Endodermal cell (in vitro differentiated cells): ENCODE measurements at regions not wholly inside any gene's neighbourhood (a gene's known extent, or its start where the extent isn't known, plus 50 kb on each side); places are given as distances from the start of the nearest gene placed in this dataset.

Experiments
- DNase-seq: peaks from one replicate; pipeline ENCODE4 v3.0.0-alpha.2; 2017
- H3K27ac ChIP-seq: 2 replicates; pipeline ENCODE4 v1.5.1; 2013; ENCODE audit warnings: mild to moderate bottlenecking, low read depth, low read length, moderate library complexity
- H3K27me3 ChIP-seq: 2 replicates; pipeline ENCODE4 v1.6.1; 2013; ENCODE audit warnings: mild to moderate bottlenecking, low read length, moderate library complexity; ENCODE audit not compliant: insufficient read depth, control insufficient read depth, poor library complexity, severe bottlenecking
- H3K36me3 ChIP-seq: 2 replicates; pipeline ENCODE4 v1.7.0; 2013; ENCODE audit warnings: mild to moderate bottlenecking, low read length, moderate library complexity; ENCODE audit not compliant: control insufficient read depth, insufficient read depth
- H3K4me1 ChIP-seq: one replicate; pipeline ENCODE4 v1.7.0; 2013; ENCODE audit warnings: low read length; ENCODE audit not compliant: control insufficient read depth, insufficient read depth
- H3K4me3 ChIP-seq: 2 replicates; pipeline ENCODE4 v1.5.1; 2013; ENCODE audit warnings: mild to moderate bottlenecking, low read length, moderate library complexity
- H3K9ac ChIP-seq: 2 replicates; pipeline ENCODE4 v1.6.1; 2013; ENCODE audit warnings: mild to moderate bottlenecking, low read length, moderate library complexity; ENCODE audit not compliant: poor library complexity, severe bottlenecking; ENCODE audit errors: extremely low read depth
- H3K9me3 ChIP-seq: 2 replicates; pipeline ENCODE4 v1.6.1; 2013; ENCODE audit warnings: mild to moderate bottlenecking, low read length, moderate library complexity; ENCODE audit not compliant: control insufficient read depth
- H3K27ac Mint-ChIP-seq: 2 replicates; pipeline ENCODE4 v1.8.0; 2020; ENCODE audit warnings: mixed read lengths
- H3K27me3 Mint-ChIP-seq: 2 replicates; pipeline ENCODE4 v1.8.0; 2021; ENCODE audit warnings: mild to moderate bottlenecking, mixed read lengths; ENCODE audit not compliant: insufficient read depth
- H3K36me3 Mint-ChIP-seq: 2 replicates; pipeline ENCODE4 v1.8.0; 2020; ENCODE audit warnings: low read depth, mixed read lengths
- H3K4me1 Mint-ChIP-seq: 2 replicates; pipeline ENCODE4 v1.8.0; 2020; ENCODE audit warnings: mixed read lengths
- H3K4me3 Mint-ChIP-seq: 2 replicates; pipeline ENCODE4 v1.8.0; 2020; ENCODE audit warnings: mild to moderate bottlenecking, moderate library complexity, mixed read lengths
- H3K9me3 Mint-ChIP-seq: 2 replicates; pipeline ENCODE4 v1.8.0; 2020; ENCODE audit warnings: mild to moderate bottlenecking, mixed read lengths
- CTCF ChIP-seq: fragments of 200-600 bp; sonication (generic); conservative IDR thresholded peaks from 2 replicates; pipeline ENCODE4 v1.5.0; 2021; ENCODE audit warnings: antibody characterized with exemption, mild to moderate bottlenecking
- WGBS, 2 experiments: methylation state at CpG; one replicate each; pipeline versions ENCODE4 v1.1.5 to v1.1.7; 2013; ENCODE audit warnings: missing lambda C conversion rate in 2 of 2, mixed read lengths in 1 of 2; ENCODE audit not compliant: insufficient coverage in 1 of 2, insufficient read length in 1 of 2; 5-methylcytosine and 5-hydroxymethylcytosine counted together

GRCh38 chr12:93072340-93072739 is 143.2 kb upstream of the EEA1 start:
- no peak for TF ChIP-seq CTCF
- Mint-ChIP-seq H3K4me1 (peaks cover 25% of the 10 kb centered on the region), H3K4me3 (no peak overlapping the region), H3K27me3 (peaks cover 80% of the 10 kb centered on the region), H3K9me3 (peaks cover 2% of the 10 kb centered on the region), H3K27ac (no peak overlapping the region), H3K36me3 (no peaks in the 10 kb centered on the region)
- WGBS, 2 experiments: 78 to 82% methylated on average over 4 of the region's 4 CpGs
- Histone ChIP-seq H3K4me3 (no peak overlapping the region), H3K9ac (no peak overlapping the region), H3K9me3 (peaks cover 4% of the 10 kb centered on the region), H3K36me3 (no peaks in the 10 kb centered on the region), H3K27ac (no peak overlapping the region), H3K27me3 (peaks cover 4% of the 10 kb centered on the region), H3K4me1 (no peaks in the 10 kb centered on the region)
- DNase-seq: peak; percentile 35

DNA sequence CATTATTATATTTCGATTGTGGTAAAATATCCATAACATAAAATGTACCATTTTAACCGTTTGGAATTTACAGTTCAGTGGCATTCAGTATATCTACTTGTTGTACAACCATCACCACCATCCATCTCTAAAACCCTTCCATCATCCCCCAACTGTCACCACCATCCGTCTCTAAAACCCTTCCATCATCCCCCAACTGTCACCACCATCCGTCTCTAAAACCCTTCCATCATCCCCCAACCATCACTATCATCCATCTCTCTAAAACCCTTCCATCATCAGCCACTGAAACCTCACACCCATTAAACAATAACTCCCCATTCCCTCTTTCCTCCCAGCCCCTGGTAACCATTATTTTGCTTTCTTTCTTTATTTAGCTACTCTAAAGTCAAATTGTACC is 144.2 kb upstream of the EEA1 start:
- H3K4me3 ChIP-seq: no peak overlapping the region
- no peak overlapping the region for H3K27ac Mint-ChIP-seq
- H3K27ac ChIP-seq: no peak overlapping the region
- H3K27me3 Mint-ChIP-seq: peaks cover 71% of the 10 kb centered on the region
- no peak overlapping the region for H3K9ac ChIP-seq
- H3K36me3 Mint-ChIP-seq: no peaks in the 10 kb centered on the region
- H3K36me3 ChIP-seq: no peaks in the 10 kb centered on the region
- no peaks in the 10 kb centered on the region for H3K4me1 ChIP-seq
- peaks cover 4% of the 10 kb centered on the region for H3K27me3 ChIP-seq
- TF ChIP-seq CTCF: no peak
- DNase-seq: no peak
- peaks cover 25% of the 10 kb centered on the region for H3K4me1 Mint-ChIP-seq
- peaks cover 4% of the 10 kb centered on the region for H3K9me3 ChIP-seq
- peaks cover 2% of the 10 kb centered on the region for H3K9me3 Mint-ChIP-seq
- no peak overlapping the region for H3K4me3 Mint-ChIP-seq
- WGBS, 2 experiments: 63 to 65% methylated on average over 3 to 4 of the region's 4 CpGs

DNA sequence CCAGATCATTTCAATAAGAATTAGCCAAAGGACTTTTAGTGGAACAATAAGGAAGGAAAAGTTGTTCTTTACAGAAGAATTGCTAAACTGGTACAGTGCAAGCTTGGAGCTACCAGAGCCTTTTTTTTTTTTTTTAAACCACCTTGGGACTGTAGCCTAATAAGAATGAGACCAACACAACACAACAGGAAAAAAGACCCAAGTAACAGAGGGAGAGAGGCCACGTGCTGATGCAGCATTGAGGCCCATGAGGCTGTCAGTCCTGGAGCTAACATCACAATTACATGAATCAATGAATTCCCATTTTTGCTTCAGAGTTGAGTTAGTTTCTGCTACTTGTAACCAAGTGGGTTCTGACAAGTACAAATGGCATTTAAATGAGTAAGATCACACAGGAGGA is 149.0 kb upstream of the EEA1 start:
- Mint-ChIP-seq H3K9me3 (peaks cover 9% of the 10 kb centered on the region), H3K4me1 (peaks cover 48% of the 10 kb centered on the region), H3K27ac (no peak overlapping the region), H3K4me3 (no peak overlapping the region), H3K36me3 (no peaks in the 10 kb centered on the region), H3K27me3 (peaks cover 23% of the 10 kb centered on the region)
- TF ChIP-seq CTCF: no peak
- Histone ChIP-seq H3K27me3 (no peaks in the 10 kb centered on the region), H3K9ac (no peak overlapping the region), H3K4me1 (peaks cover 15% of the 10 kb centered on the region), H3K9me3 (peaks cover 4% of the 10 kb centered on the region), H3K4me3 (no peak overlapping the region), H3K36me3 (no peaks in the 10 kb centered on the region), H3K27ac (no peak overlapping the region)
- WGBS, 2 experiments: 44% methylated on average over 1 of the region's 1 CpG; no CpG with 5 or more reads in 1 of the 2 experiments
- DNase-seq: peak; percentile 32
